Naive thymus-derived CD8-positive, alpha-beta T cell (primary cell): ENCODE measurements at regions not wholly inside any gene's neighbourhood (a gene's known extent, or its start where the extent isn't known, plus 50 kb on each side); places are given as distances from the start of the nearest gene placed in this dataset.
A peak's percentile ranks its signal among the peaks of the same experiment; 100 is the strongest.

Experiments
- ATAC-seq, 2 donors: fragments of 150-1000 bp; cut with Tn5 transposase in 1 of 2; sonication (Bioruptor Pico), chemical (Tn5 transposase) in 1 of 2; 1 replicate in 1 of 2; 2 replicates in 1 of 2; pipeline ENCODE4 v1.10.0; 2021; ENCODE audit warnings: mild to moderate bottlenecking in 2 of 2, moderate library complexity in 2 of 2
- POLR2A ChIA-PET: fragments of 350-600 bp; sonication (Branson Sonifier 250); formaldehyde crosslinking; loops from one replicate; lab custom pipeline; 2021; ENCODE audit warnings: antibody characterized with exemption; lab: Charles Lee
- DNase-seq, 10 donors: peaks; one replicate each; pipeline versions ENCODE4 v3.0.0 to v3.0.0-alpha.2; 2020 to 2022
- H3K27ac Mint-ChIP-seq, 10 donors: one replicate each; pipeline ENCODE4 v1.8.0; 2020 to 2022; ENCODE audit warnings: mild to moderate bottlenecking in 10 of 10, mixed read lengths in 10 of 10, moderate library complexity in 4 of 10, inconsistent platforms in 1 of 10
- H3K27me3 Mint-ChIP-seq, 5 donors: one replicate each; pipeline ENCODE4 v1.8.0; 2021 to 2022; ENCODE audit warnings: mixed read lengths in 5 of 5
- H3K36me3 Mint-ChIP-seq, 3 donors: one replicate each; pipeline ENCODE4 v1.8.0; 2020 to 2022; ENCODE audit warnings: mixed read lengths in 3 of 3, mild to moderate bottlenecking in 2 of 3, inconsistent platforms in 1 of 3
- H3K4me1 Mint-ChIP-seq, 4 donors: one replicate each; pipeline ENCODE4 v1.8.0; 2021 to 2022; ENCODE audit warnings: mixed read lengths in 4 of 4
- H3K4me3 Mint-ChIP-seq, 10 donors: one replicate each; pipeline ENCODE4 v1.8.0; 2020 to 2022; ENCODE audit warnings: mild to moderate bottlenecking in 10 of 10, mixed read lengths in 10 of 10, moderate library complexity in 6 of 10, inconsistent platforms in 1 of 10
- H3K9me3 Mint-ChIP-seq, 9 donors: one replicate each; pipeline ENCODE4 v1.8.0; 2020 to 2022; ENCODE audit warnings: mixed read lengths in 9 of 9, mild to moderate bottlenecking in 3 of 9, inconsistent platforms in 1 of 9, moderate library complexity in 1 of 9

DNA sequence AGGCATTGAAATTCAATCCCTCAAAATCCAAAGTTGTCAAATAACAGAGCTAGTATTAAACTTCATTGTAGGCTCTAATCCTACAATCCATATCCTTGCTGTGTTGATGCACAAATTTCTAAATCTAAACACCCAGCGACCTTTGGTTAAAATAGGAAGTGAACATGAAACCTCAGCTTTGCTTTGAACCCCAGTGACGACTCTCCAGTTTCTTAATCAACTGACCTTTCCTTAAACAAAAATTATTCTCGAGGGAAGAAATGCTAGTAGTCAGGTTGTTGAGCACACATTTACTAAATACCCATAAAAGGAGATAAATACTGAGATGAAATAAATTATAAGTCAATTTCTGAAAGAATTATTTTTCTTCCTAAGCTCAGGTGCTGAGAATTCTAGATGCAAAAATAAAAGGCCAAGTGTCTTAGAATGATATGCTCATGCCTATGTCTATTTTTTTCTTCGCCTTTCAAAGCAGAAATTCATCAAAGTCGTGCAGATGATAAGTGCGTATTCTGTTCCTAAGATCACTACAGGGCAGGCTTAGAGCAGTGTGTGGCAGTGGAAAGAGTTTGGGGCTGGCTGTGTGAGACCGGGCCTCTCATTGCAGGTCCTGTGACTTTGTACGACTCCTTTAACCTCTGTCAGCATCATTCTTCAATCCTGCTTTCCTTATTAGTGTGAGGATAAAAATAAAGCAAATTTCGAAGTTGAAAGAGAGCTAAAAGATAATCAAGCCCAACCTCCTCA lies 208.7 kb downstream of the PRL start:
- DNase-seq: peak in 2 of 10 donors; percentile 5 to 9
- peaks cover 0 to 10% (median 0%) of the 10 kb centered on the region in 9 donors for H3K9me3 Mint-ChIP-seq
- ATAC-seq: no peak
- peak overlapping the region in 2 of 10 donors; percentile 4 to 41 for H3K27ac Mint-ChIP-seq
- H3K27me3 Mint-ChIP-seq: no peaks in the 10 kb centered on the region
- POLR2A ChIA-PET: no interaction called here
- H3K4me3 Mint-ChIP-seq: no peak overlapping the region
- H3K4me1 Mint-ChIP-seq: peaks cover 0 to 7% (median under 1%) of the 10 kb centered on the region in 4 donors
- peaks cover 0 to 5% (median 0%) of the 10 kb centered on the region in 3 donors for H3K36me3 Mint-ChIP-seq

DNA sequence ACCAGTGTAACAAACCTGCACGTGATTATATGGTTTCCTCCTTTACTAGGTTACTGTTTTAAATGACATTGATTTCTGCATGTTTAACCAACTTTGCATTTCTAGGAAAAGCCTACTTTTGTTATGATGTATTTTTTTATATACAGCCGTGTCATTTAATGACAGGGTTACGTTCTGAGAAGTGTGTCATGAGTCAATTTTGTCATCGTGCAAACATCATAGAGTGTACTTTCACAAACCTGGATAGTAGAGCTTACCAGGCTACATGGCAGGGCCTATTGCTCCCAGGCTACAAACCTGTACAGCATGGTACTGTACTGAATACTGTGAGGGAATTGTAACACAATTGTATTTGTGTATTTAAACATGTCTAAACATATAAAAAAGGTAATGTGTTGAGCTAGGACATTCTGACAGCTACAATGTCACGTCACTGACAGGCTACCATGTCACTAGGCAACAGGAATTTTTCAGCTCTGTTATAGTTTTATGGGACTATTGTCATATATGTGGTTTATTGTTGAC lies 205.3 kb downstream of the PRL start:
- Mint-ChIP-seq H3K4me3 (no peak overlapping the region), H3K27ac (peak overlapping the region in 1 of 10 donors; percentile 52), H3K27me3 (peaks cover 0 to 4% (median 0%) of the 10 kb centered on the region in 5 donors), H3K9me3 (peaks cover 0 to 2% (median 0%) of the 10 kb centered on the region in 9 donors), H3K36me3 (no peaks in the 10 kb centered on the region), H3K4me1 (peaks cover 0 to 7% (median under 1%) of the 10 kb centered on the region in 4 donors)
- no peak for ATAC-seq
- POLR2A ChIA-PET: no interaction called here
- no peak for DNase-seq

GRCh38 chr6:22095836-22096235 lies 201.0 kb downstream of the PRL start:
- H3K4me3 Mint-ChIP-seq: no peak overlapping the region
- no peaks in the 10 kb centered on the region for H3K36me3 Mint-ChIP-seq
- DNase-seq (no peak), ATAC-seq (no peak)
- H3K9me3 Mint-ChIP-seq: no peaks in the 10 kb centered on the region
- POLR2A ChIA-PET: no interaction called here
- H3K27ac Mint-ChIP-seq: no peak overlapping the region
- H3K27me3 Mint-ChIP-seq: peaks cover 0 to 4% (median 0%) of the 10 kb centered on the region in 5 donors
- no peaks in the 10 kb centered on the region for H3K4me1 Mint-ChIP-seq

GRCh38 chr6:22098601-22099031 lies 198.2 kb downstream of the PRL start:
- H3K4me3 Mint-ChIP-seq: no peak overlapping the region
- ATAC-seq: no peak
- no peak overlapping the region for H3K27ac Mint-ChIP-seq
- H3K4me1 Mint-ChIP-seq: peaks cover 0 to 6% (median 0%) of the 10 kb centered on the region in 4 donors
- no peaks in the 10 kb centered on the region for H3K36me3 Mint-ChIP-seq
- DNase-seq: no peak
- POLR2A ChIA-PET: no interaction called here
- H3K27me3 Mint-ChIP-seq: peaks cover 0 to 8% (median 0%) of the 10 kb centered on the region in 5 donors
- peaks cover 0 to 5% (median 0%) of the 10 kb centered on the region in 9 donors for H3K9me3 Mint-ChIP-seq

GRCh38 chr6:22099231-22099630 lies 197.6 kb downstream of the PRL start:
- POLR2A ChIA-PET: no interaction called here

GRCh38 chr6:22099923-22100322 lies 196.9 kb downstream of the PRL start:
- peaks cover 0 to 5% (median 0%) of the 10 kb centered on the region in 9 donors for H3K9me3 Mint-ChIP-seq
- peaks cover 0 to 4% (median 0%) of the 10 kb centered on the region in 5 donors for H3K27me3 Mint-ChIP-seq
- no peak for DNase-seq
- no peaks in the 10 kb centered on the region for H3K36me3 Mint-ChIP-seq
- no peak for ATAC-seq
- H3K4me1 Mint-ChIP-seq: peaks cover 0 to 6% (median 0%) of the 10 kb centered on the region in 4 donors
- POLR2A ChIA-PET: no interaction called here
- no peak overlapping the region for H3K27ac Mint-ChIP-seq
- no peak overlapping the region for H3K4me3 Mint-ChIP-seq

More at GRCh38 chr6:22099231-22099630, 197.6 kb downstream of the PRL start:
- Mint-ChIP-seq H3K27ac (no peak overlapping the region), H3K4me1 (peaks cover 0 to 6% (median 0%) of the 10 kb centered on the region in 4 donors), H3K9me3 (peaks cover 0 to 5% (median 0%) of the 10 kb centered on the region in 9 donors), H3K36me3 (no peaks in the 10 kb centered on the region), H3K27me3 (peaks cover 0 to 4% (median 0%) of the 10 kb centered on the region in 5 donors), H3K4me3 (no peak overlapping the region)
- ATAC-seq (no peak), DNase-seq (no peak)

- Mint-ChIP-seq H3K9me3 (peaks cover 0 to 5% (median 0%) of the 10 kb centered on the region in 9 donors), H3K4me3 (no peak overlapping the region), H3K36me3 (no peaks in the 10 kb centered on the region), H3K4me1 (peaks cover 0 to 6% (median 0%) of the 10 kb centered on the region in 4 donors), H3K27ac (no peak overlapping the region), H3K27me3 (peaks cover 0 to 4% (median 0%) of the 10 kb centered on the region in 5 donors)
- DNase-seq (no peak), ATAC-seq (no peak)
- POLR2A ChIA-PET: no interaction called here
Observed at GRCh38 chr6:22101163-22101562, 195.7 kb downstream of the PRL start.

DNA sequence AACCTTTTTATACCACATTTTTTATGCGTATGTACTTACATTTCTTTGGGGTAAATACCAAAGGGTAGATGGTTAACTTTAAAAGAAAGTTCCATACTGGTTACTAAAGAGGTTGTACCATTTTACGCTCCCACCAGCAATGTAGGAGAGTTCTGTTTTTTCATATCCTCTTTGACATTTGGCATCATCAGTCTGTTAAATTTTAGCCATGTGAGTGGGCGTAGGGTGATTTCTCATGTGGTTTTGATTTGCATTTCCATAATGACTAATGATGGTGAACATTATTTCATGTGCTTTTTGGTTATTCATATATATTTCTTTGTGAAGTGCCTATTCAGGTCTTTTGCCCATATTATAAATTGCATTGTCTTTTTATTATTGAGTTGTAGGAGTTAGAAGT lies 194.2 kb downstream of the PRL start:
- Mint-ChIP-seq H3K4me3 (no peak overlapping the region), H3K27me3 (peaks cover 0 to 4% (median 0%) of the 10 kb centered on the region in 5 donors), H3K4me1 (peaks cover 0 to 6% (median 0%) of the 10 kb centered on the region in 4 donors), H3K9me3 (peaks cover 0 to 5% (median 0%) of the 10 kb centered on the region in 9 donors), H3K36me3 (no peaks in the 10 kb centered on the region), H3K27ac (no peak overlapping the region)
- ATAC-seq (no peak), DNase-seq (no peak)
- POLR2A ChIA-PET: no interaction called here

- H3K27me3 Mint-ChIP-seq: peaks cover 0 to 3% (median 0%) of the 10 kb centered on the region in 5 donors
- no peak overlapping the region for H3K27ac Mint-ChIP-seq
- POLR2A ChIA-PET: no interaction called here
- H3K36me3 Mint-ChIP-seq: no peaks in the 10 kb centered on the region
- ATAC-seq (no peak), DNase-seq (no peak)
- no peak overlapping the region for H3K4me3 Mint-ChIP-seq
- H3K4me1 Mint-ChIP-seq: peaks cover 0 to 6% (median 0%) of the 10 kb centered on the region in 4 donors
- peaks cover 0 to 5% (median 0%) of the 10 kb centered on the region in 9 donors for H3K9me3 Mint-ChIP-seq
Observed at GRCh38 chr6:22106451-22106850, 190.4 kb downstream of the PRL start.

DNA sequence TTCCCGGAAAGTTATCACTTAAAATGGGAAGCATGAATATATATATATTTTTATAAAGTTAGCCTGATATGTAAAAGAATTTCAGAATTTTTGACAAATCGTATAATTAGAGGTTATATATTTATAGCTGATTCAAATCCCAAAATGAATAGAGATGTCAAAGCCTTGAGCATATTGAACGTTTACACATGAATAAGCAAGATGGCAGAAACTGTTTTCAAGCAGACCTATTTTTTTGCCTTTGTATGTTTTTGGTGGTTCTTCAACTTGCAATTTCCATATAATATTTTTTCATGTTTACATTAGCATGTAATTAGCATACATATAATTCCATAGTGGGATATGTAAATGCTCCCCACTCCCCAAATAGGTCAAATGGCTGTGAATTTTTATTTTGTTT lies 189.9 kb downstream of the PRL start:
- DNase-seq: no peak
- H3K27me3 Mint-ChIP-seq: no peaks in the 10 kb centered on the region
- no peak overlapping the region for H3K4me3 Mint-ChIP-seq
- no peak overlapping the region for H3K27ac Mint-ChIP-seq
- H3K36me3 Mint-ChIP-seq: no peaks in the 10 kb centered on the region
- peaks cover 0 to 6% (median 0%) of the 10 kb centered on the region in 4 donors for H3K4me1 Mint-ChIP-seq
- no peak for ATAC-seq
- H3K9me3 Mint-ChIP-seq: peaks cover 0 to 5% (median 0%) of the 10 kb centered on the region in 9 donors
- POLR2A ChIA-PET: no interaction called here

DNA sequence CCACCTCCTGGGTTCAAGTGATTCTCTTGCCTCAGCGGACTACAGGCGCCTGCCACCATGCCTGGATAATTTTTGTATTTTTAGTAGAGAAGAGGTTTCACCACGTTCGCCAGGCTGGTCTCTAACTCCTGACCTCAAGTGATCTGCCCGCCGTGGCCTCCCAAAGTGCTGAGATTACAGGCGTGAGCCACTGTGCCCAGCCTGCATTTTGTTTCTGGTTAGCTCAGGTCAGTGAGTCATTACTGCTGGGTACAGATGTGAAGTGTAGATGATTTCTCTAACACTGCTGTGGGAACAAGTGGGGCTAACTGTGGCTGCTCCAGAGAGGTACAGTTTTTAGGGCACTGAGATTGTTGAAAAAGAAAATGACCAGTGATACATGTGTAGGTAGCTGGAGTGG lies 188.6 kb downstream of the PRL start:
- Mint-ChIP-seq H3K27me3 (no peaks in the 10 kb centered on the region), H3K4me1 (no peaks in the 10 kb centered on the region), H3K4me3 (no peak overlapping the region), H3K36me3 (no peaks in the 10 kb centered on the region), H3K27ac (peak overlapping the region in 1 of 10 donors; percentile 1), H3K9me3 (no peaks in the 10 kb centered on the region)
- POLR2A ChIA-PET: no interaction called here
- ATAC-seq: no peak
- DNase-seq: no peak

DNA sequence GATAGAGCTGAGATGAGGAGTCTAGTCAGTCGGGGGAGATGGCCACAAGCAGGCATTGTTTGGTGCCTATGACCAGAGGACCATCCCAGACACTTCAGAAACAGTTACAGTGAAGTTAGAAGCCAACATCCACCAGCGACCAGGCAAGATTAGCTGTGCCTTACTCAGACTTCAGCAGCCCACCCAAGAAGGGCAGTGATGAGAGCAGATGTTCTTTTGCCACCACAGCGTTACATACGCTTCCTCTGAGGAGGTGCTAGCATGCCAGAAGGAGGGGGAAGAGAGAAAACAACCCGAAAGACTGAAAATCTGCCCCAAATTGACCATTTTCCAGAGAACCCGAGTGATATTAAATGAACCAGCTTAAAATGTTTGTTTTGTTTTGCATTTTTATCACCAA lies 186.8 kb downstream of the PRL start:
- no peak for DNase-seq
- ATAC-seq: no peak
- H3K4me3 Mint-ChIP-seq: no peak overlapping the region
- POLR2A ChIA-PET: no interaction called here
- H3K36me3 Mint-ChIP-seq: no peaks in the 10 kb centered on the region
- peak overlapping the region in 1 of 10 donors; percentile 8 for H3K27ac Mint-ChIP-seq
- no peaks in the 10 kb centered on the region for H3K9me3 Mint-ChIP-seq
- no peaks in the 10 kb centered on the region for H3K27me3 Mint-ChIP-seq
- no peaks in the 10 kb centered on the region for H3K4me1 Mint-ChIP-seq

- Mint-ChIP-seq H3K36me3 (no peaks in the 10 kb centered on the region), H3K9me3 (no peaks in the 10 kb centered on the region), H3K4me3 (no peak overlapping the region), H3K27me3 (peaks cover 0 to 3% (median 0%) of the 10 kb centered on the region in 5 donors), H3K4me1 (no peaks in the 10 kb centered on the region), H3K27ac (no peak overlapping the region)
- no peak for DNase-seq
- POLR2A ChIA-PET: no interaction called here
- no peak for ATAC-seq
Observed at GRCh38 chr6:22112461-22112860, 184.4 kb downstream of the PRL start.
